Spleen (tissue), 7 donors: ENCODE measurements at regions not wholly inside any gene's neighbourhood (a gene's known extent, or its start where the extent isn't known, plus 50 kb on each side); places are given as distances from the start of the nearest gene placed in this dataset.
A peak's percentile ranks its signal among the peaks of the same experiment; 100 is the strongest.

Experiments used
- POLR2A ChIP-seq, 3 donors: fragments of 450-650 bp; IDR thresholded peaks; one replicate each; pipeline ENCODE4 v1.5.1; 2017; ENCODE audit warnings: antibody characterized with exemption in 3 of 3, mild to moderate bottlenecking in 1 of 3
- POLR2AphosphoS5 ChIP-seq, 3 donors: sonication (generic); formaldehyde crosslinking; IDR thresholded peaks; one replicate each; pipeline ENCODE4 v1.5.1; 2017; ENCODE audit warnings: antibody characterized with exemption in 3 of 3
- TF ChIP-seq, protein P1 (sequence below), 11 experiments: fragments of 200-600 bp in 7 of 11; fragments of 450-650 bp in 4 of 11; sonication (generic) in 4 of 11; IDR thresholded peaks in 8 of 11; conservative IDR thresholded peaks in 3 of 11; 1 replicate in 7 of 11; 2 replicates in 4 of 11; pipeline versions ENCODE4 v1.4.0 to v1.8.0; 2016 to 2021; ENCODE audit warnings: antibody characterized with exemption in 11 of 11, inconsistent platforms in 4 of 11, mild to moderate bottlenecking in 1 of 11
- donor health status: DM: no; HTN: no; CAD: no; lungs with moderate emphysema.
- donor health status: DM: no; HTN: no; CAD: no.
- donor health status: DM: no; HTN: no; CAD: no.

DNA sequence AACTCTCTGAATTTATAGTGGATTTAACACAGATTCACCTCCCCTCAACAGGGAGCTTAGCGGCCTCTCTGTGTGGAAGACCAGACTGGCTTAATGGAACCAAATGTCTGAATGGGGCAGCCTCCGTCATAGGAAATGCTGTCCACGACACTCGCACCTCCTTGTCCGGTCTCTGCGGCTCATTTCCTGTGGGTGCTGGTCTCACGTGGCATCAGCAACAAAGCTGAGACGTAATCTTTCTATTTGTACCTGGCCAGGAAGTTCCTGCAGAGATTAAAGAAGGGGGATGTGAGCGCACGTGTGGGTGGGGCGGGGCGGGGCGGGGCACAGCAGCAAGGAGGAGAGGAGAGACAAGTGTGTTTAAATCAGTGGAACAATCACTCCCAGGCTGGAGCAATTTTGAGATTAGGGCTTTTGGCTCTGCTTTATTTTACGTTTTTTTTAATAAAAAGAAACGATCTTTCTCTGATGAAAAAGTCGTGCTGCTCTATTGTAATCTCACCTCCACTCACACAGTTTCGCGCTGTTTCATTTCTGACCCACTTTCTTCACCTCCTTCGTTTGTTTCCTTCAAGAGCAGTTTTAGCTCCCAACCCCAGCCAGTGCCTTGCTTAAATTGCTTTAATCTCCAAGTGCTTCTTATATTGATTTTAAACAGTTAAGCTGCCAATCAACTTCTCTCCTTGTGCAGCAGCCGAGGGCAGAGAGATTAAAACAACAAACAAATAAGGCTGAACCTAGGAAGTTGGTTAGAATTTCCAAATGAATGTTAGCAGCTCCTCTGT lies 132.2 kb upstream of the ASTN2 start:
- TF ChIP-seq, protein P1, sequence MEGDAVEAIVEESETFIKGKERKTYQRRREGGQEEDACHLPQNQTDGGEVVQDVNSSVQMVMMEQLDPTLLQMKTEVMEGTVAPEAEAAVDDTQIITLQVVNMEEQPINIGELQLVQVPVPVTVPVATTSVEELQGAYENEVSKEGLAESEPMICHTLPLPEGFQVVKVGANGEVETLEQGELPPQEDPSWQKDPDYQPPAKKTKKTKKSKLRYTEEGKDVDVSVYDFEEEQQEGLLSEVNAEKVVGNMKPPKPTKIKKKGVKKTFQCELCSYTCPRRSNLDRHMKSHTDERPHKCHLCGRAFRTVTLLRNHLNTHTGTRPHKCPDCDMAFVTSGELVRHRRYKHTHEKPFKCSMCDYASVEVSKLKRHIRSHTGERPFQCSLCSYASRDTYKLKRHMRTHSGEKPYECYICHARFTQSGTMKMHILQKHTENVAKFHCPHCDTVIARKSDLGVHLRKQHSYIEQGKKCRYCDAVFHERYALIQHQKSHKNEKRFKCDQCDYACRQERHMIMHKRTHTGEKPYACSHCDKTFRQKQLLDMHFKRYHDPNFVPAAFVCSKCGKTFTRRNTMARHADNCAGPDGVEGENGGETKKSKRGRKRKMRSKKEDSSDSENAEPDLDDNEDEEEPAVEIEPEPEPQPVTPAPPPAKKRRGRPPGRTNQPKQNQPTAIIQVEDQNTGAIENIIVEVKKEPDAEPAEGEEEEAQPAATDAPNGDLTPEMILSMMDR (IDR thresholded peaks at IDR 0.05 in 8 of 11, conservative IDR thresholded peaks at IDR 0.05 in 3 of 11): no peak
- no peak for TF ChIP-seq POLR2A (IDR thresholded peaks at IDR 0.05)
- TF ChIP-seq POLR2AphosphoS5 (IDR thresholded peaks at IDR 0.05): peak in 1 of 3 donors; percentile 31
